K562 (cell line): ENCODE measurements at regions not wholly inside any gene's neighbourhood (a gene's known extent, or its start where the extent isn't known, plus 50 kb on each side); places are given as distances from the start of the nearest gene placed in this dataset.

Source experiments
- ATAC-seq: fragments of 200-7000 bp; cut with Tn5 transposase; 3 replicates; pipeline ENCODE4 v1.9.1; 2020; ENCODE audit warnings: moderate library complexity
- BruUV-seq: library from RNA; stranded (reverse); fragments of 400-500 nt; replicated peaks from 2 replicates; lab custom pipeline; 2021; lab: Mats Ljungman, UMichigan
- CTCF ChIA-PET: fragments of 300-600 bp; formaldehyde crosslinking; extraction: SDS; loops from one replicate; lab custom pipeline; 2021; ENCODE audit warnings: low intra/inter-chr PET ratio; lab: Yijun Ruan, JAX
- POLR2A ChIA-PET: fragments of 300-600, 350-650 bp; sonication (Branson Sonifier 250); formaldehyde crosslinking; extraction: SDS; loops from one replicate; lab custom pipeline; 2021; ENCODE audit warnings: antibody characterized with exemption, inconsistent platforms; lab: Yijun Ruan, JAX
- DNase-seq, 4 experiments: peaks; one replicate each; pipeline versions ENCODE4 v3.0.0 to v3.0.0-alpha.2; 2011 to 2018; ENCODE audit warnings: low spot score in 3 of 4, mixed read lengths in 3 of 4; ENCODE audit errors: extremely low read depth in 1 of 4
- FAIRE-seq: peaks from 2 replicates; lab custom pipeline; 2011; peaks lifted over from hg19 to GRCh38; lab: Jason Lieb, UNC
- H2AFZ ChIP-seq: 2 replicates; pipeline ENCODE4 v1.6.0; 2011; ENCODE audit warnings: low read depth, low read length, control low read depth, inconsistent platforms
- H3K27ac ChIP-seq: fragments of 200-600 bp; 3 replicates; pipeline ENCODE4 v1.8.0; 2011; ENCODE audit warnings: low read depth, mild to moderate bottlenecking, control low read depth, inconsistent platforms, low read length, moderate library complexity, mixed read lengths; ENCODE audit errors: extremely low read depth
- H3K27me3 ChIP-seq, 2 experiments: fragments of 300-600 bp in 1 of 2; 2 replicates in 1 of 2; 3 replicates in 1 of 2; pipeline versions ENCODE4 v1.6.0 to v1.8.0; 2011; ENCODE audit warnings: inconsistent platforms in 2 of 2, low read length in 2 of 2, mild to moderate bottlenecking in 1 of 2, mixed read lengths in 1 of 2, moderate library complexity in 1 of 2; ENCODE audit not compliant: control insufficient read depth in 2 of 2, insufficient read depth in 2 of 2
- H3K36me3 ChIP-seq: fragments of 300-600 bp; 3 replicates; pipeline ENCODE4 v1.8.0; 2011; ENCODE audit warnings: mild to moderate bottlenecking, low read length, inconsistent platforms; ENCODE audit not compliant: control insufficient read depth, insufficient read depth
- H3K4me1 ChIP-seq, 2 experiments: fragments of 200-600 bp in 1 of 2; replicated peaks in 1 of 2; 2 replicates in 1 of 2; 3 replicates in 1 of 2; pipeline versions ENCODE4 v1.5.1 to v1.8.0; 2011; ENCODE audit warnings: inconsistent platforms in 2 of 2, low read length in 2 of 2, mild to moderate bottlenecking in 1 of 2, mixed read lengths in 1 of 2, moderate library complexity in 1 of 2; ENCODE audit not compliant: control insufficient read depth in 2 of 2, insufficient read depth in 2 of 2
- H3K4me2 ChIP-seq: 2 replicates; pipeline ENCODE4 v1.6.1; 2011; ENCODE audit warnings: low read length, control low read depth, inconsistent platforms, mixed read lengths; ENCODE audit not compliant: insufficient read depth
- H3K4me3 ChIP-seq: fragments of 200-600 bp; sonication (generic), shearing (Covaris generic); 2 replicates; pipeline ENCODE4 v1.5.1; 2016; ENCODE audit warnings: control low read depth, inconsistent platforms
- H3K79me2 ChIP-seq: fragments of 200-600 bp; 3 replicates; pipeline ENCODE4 v1.8.0; 2011; ENCODE audit warnings: low read length, inconsistent platforms; ENCODE audit not compliant: control insufficient read depth, insufficient read depth
- H3K9ac ChIP-seq, 2 experiments: 2 replicates each; pipeline versions ENCODE4 v1.6.0 to v1.6.1; 2011; ENCODE audit warnings: low read depth in 2 of 2, low read length in 2 of 2, control low read depth in 1 of 2, inconsistent platforms in 1 of 2, mild to moderate bottlenecking in 1 of 2, mixed read lengths in 1 of 2; ENCODE audit not compliant: insufficient read depth in 1 of 2
- H3K9me1 ChIP-seq: one replicate; pipeline ENCODE4 v1.6.0; 2011; ENCODE audit warnings: inconsistent platforms, mild to moderate bottlenecking, low read length, moderate library complexity; ENCODE audit not compliant: control insufficient read depth, insufficient read depth
- H3K9me3 ChIP-seq: replicated peaks from 2 replicates; pipeline ENCODE4 v1.5.1; 2011; ENCODE audit warnings: low read depth, low read length, inconsistent platforms; ENCODE audit not compliant: control insufficient read depth, insufficient read depth
- H4K20me1 ChIP-seq: replicated peaks from 2 replicates; pipeline ENCODE4 v1.6.1; 2011; ENCODE audit warnings: low read length, inconsistent platforms, mixed read lengths; ENCODE audit not compliant: control insufficient read depth, insufficient read depth
- CBFB ChIP-seq: sonication (generic); formaldehyde crosslinking; IDR thresholded peaks from 2 replicates; pipeline ENCODE4 v1.4.0; 2020; ENCODE audit warnings: mild to moderate bottlenecking, missing genetic modification reagents
- DDX20 ChIP-seq: fragments of 450-650 bp; IDR thresholded peaks from 2 replicates; pipeline ENCODE4 v1.6.1; 2016; ENCODE audit warnings: missing genetic modification characterization, low read depth, mild to moderate bottlenecking, missing compliant biosample characterization, moderate library complexity
- FOXM1 ChIP-seq, 2 experiments: fragments of 450-650 bp in 1 of 2; sonication (generic) in 1 of 2; formaldehyde crosslinking in 1 of 2; IDR thresholded peaks; 2 replicates each; pipeline versions ENCODE4 v1.6.1 to v1.9.0; 2017 to 2022; ENCODE audit warnings: low read depth in 2 of 2, mild to moderate bottlenecking in 2 of 2, missing genetic modification reagents in 1 of 2, moderate library complexity in 1 of 2
- FOXP4 ChIP-seq: sonication (generic); formaldehyde crosslinking; IDR thresholded peaks from 2 replicates; pipeline ENCODE4 v1.8.0; 2022; ENCODE audit warnings: mild to moderate bottlenecking, missing genetic modification reagents, borderline replicate concordance
- MITF ChIP-seq: IDR thresholded peaks from 2 replicates; pipeline ENCODE4 v1.6.1; 2014; ENCODE audit warnings: antibody characterized with exemption
- NFE2 ChIP-seq: IDR thresholded peaks from 2 replicates; pipeline ENCODE4 v1.6.1; 2014; ENCODE audit warnings: antibody characterized with exemption, low read depth
- NFE2L1 ChIP-seq: fragments of 450-650 bp; IDR thresholded peaks from 2 replicates; pipeline ENCODE4 v1.6.1; 2016; ENCODE audit warnings: missing genetic modification characterization, low read depth, mild to moderate bottlenecking, missing compliant biosample characterization, moderate library complexity, borderline replicate concordance
- ZNF121 ChIP-seq: sonication (generic); formaldehyde crosslinking; conservative IDR thresholded peaks from 2 replicates; pipeline ENCODE4 v1.8.0; 2022; ENCODE audit warnings: missing genetic modification reagents
- WGBS: fragments of 100-300 bp; shearing (Covaris generic); methylation state at CpG from one replicate; pipeline ENCODE4 v1.1.6; 2016; ENCODE audit warnings: low coverage, mixed read lengths; ENCODE audit not compliant: insufficient coverage; ENCODE audit errors: missing lambda C conversion rate; 5-methylcytosine and 5-hydroxymethylcytosine counted together
- in situ Hi-C: fragments of 300-500 bp; cut with MboI; formaldehyde crosslinking; loops from 4 replicates; pipeline ENCODE4 v1.15.0; 2018; ENCODE audit warnings: inconsistent platforms, mixed read lengths
- intact Hi-C: fragments of 100-400 bp; cut with micrococcal nuclease; formaldehyde crosslinking; loops from 2 replicates; pipeline ENCODE4 v1.14.2; 2022

GRCh38 chr12:22858849-22859570 is 234.0 kb downstream of the ETNK1 start:
- Histone ChIP-seq H3K4me2 (no peak overlapping the region), H3K4me1 (no peaks in the 10 kb centered on the region), H2AFZ (0 out of 2 replicates have a peak overlapping the region, but pooled peaks have one; percentile 42), H3K9me3 (no peaks in the 10 kb centered on the region), H3K4me3 (no peak overlapping the region), H3K9ac (no peak overlapping the region), H3K9me1 (no peaks in the 10 kb centered on the region), H3K27me3 (no peaks in the 10 kb centered on the region), H3K27ac (no peak overlapping the region), H3K36me3 (no peaks in the 10 kb centered on the region), H3K79me2 (no peaks in the 10 kb centered on the region), H4K20me1 (no peaks in the 10 kb centered on the region)
- POLR2A ChIA-PET, result no interaction called here
- intact Hi-C loops, result loop anchor here (5.0 kb wide), 2 partner anchors 123 to 198 kb away; no protein-coding TSS in a partner anchor
- 0% methylated on average over 9 of the region's 9 CpGs for WGBS
- in situ Hi-C loops, result no loop called here
- DNase-seq (no peak), ATAC-seq (no peak), FAIRE-seq (no peak)
- BruUV-seq, result no TSS peak
- CTCF ChIA-PET, result interaction anchor here (0.7 kb wide), 1 partner anchor 1920 kb away, joined by 3 read pairs; no protein-coding TSS in a partner anchor
- TF ChIP-seq ZNF121 (CRISPR knock-in tag) (no peak), DDX20 (tag) (no peak), FOXM1 (IDR thresholded peaks at IDR 0.05; ENCODE audit: low read depth) (no peak), FOXM1 (CRISPR knock-in tag; IDR thresholded peaks at IDR 0.05; ENCODE audit: low read depth) (no peak), CBFB (CRISPR knock-in tag) (no peak), NFE2L1 (tag) (no peak), NFE2 (no peak), MITF (no peak), FOXP4 (CRISPR knock-in tag) (no peak)
